HG03060 (cell line): ENCODE measurements at regions not wholly inside any gene's neighbourhood (a gene's known extent, or its start where the extent isn't known, plus 50 kb on each side); places are given as distances from the start of the nearest gene placed in this dataset.

ENCODE experiments used
- ATAC-seq: cut with Tn5 transposase; IDR thresholded peaks from one replicate; pipeline ENCODE4 v1.9.1; 2021; ENCODE audit warnings: low read depth, moderate number of reproducible peaks; ENCODE audit not compliant: unreplicated experiment

DNA sequence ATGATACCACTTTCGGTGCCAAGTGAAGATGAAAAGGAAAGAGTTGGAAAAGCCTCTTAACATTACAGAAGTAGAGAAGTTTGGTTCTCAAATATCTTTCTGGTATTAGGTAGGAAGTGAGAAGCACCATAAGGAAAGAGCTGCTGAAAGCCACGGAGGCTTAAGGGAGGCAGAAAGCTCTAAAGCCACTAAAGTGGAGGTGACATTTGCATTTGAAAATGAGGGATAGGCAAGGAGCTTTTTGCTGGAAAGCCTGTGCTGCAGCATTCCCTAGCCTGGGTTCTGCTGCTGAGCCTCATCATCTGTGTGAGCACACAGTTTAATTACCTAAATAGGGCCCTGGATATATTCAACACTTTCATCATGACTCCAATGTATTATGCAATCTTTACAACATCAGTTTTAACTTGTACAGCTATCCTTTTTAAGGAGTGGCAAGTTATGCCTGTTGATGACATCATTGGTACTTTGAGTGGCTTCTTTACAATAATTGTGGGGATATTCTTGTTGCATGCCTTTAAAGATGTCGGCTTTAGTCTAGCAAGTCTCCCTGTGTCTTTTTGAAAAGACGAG, 315.4 kb downstream of the RBM26 start:
- no peak for ATAC-seq

DNA sequence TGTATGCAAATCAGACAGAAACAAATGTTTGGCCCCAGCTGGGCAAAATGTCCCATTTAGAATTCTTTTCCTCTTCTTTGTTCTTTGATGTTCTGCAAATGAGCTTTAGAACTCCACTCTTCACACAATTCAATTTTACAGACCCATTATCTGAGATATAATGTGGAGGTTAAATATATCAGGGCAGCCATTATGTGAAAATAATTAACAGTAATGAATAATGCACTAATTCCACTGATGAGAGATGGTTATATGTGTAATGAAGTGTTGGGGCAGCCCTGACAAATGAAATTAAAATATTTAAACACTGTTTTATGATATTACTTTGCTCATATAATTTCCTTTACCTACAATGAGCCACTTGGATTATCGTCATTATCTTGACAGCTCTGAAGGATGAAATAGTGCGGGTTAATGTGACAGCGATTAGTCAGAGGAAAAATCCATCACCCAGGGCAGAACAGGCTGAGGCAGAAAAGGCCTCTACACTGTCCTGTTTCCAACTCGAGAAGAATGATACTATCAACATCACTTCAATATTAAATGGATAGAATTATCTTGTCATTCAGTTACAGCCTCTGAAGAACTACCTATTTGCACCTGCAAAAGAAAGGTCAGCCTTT, 321.1 kb downstream of the RBM26 start:
- no peak for ATAC-seq

DNA sequence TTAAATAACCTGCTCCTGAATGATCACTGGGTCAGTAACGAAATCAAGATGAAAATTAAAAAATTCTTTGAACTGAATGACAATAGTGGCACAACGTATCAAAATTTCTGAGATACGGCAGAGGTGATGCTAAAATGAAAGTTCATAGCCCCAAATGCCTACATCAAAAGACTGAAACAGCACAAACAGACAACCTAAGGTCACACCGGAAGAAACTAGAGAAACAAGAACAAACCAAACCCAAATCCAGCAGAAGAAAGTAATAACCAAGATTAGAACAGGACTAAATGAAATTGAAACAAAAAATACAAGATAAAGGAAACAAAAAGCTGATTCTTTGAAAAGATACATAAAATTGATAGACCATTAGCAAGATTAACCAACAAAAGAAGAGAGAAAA, 324.1 kb downstream of the RBM26 start:
- ATAC-seq = no peak

DNA sequence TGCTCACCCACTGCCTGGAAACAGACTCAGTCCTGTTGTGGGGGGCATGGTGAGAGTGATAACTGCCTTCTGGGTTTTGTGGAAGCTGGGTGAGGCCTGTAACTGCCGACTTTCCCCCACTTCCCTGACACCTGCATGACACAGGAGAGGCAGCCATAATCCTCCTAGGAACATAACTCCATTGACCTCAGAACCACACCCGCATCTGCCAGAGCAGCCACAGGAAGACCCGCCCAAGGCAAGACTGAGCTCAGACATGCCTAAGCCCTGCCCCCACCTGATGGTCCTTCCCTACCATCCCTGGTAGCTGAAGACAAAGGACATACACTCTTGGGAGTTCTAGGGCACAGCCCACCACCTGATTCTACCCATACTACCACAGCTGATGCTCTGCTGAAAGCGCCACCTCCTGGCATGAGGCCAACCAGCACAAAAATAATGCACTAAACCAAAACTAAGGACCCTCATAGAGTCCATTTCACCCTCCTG, 326.7 kb downstream of the RBM26 start:
- no peak for ATAC-seq

DNA sequence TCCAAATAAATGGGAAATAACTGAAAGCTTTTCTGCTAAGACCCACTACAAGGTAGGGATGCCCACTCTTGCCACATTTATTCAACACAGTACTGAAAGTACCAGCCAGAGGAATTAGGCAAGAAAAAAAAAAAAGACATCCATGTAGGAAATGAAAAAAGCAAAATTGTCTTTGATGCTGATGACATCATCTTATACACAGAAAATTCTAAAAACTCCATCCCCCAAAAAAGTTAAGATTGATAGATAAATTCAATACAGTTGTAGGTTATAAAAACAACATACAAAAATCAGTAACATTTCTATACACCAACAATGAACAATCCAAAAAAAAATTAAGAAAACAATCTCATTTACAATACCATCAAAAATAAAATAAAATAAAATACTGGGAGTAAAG, 330.4 kb downstream of the RBM26 start:
- ATAC-seq = no peak

DNA sequence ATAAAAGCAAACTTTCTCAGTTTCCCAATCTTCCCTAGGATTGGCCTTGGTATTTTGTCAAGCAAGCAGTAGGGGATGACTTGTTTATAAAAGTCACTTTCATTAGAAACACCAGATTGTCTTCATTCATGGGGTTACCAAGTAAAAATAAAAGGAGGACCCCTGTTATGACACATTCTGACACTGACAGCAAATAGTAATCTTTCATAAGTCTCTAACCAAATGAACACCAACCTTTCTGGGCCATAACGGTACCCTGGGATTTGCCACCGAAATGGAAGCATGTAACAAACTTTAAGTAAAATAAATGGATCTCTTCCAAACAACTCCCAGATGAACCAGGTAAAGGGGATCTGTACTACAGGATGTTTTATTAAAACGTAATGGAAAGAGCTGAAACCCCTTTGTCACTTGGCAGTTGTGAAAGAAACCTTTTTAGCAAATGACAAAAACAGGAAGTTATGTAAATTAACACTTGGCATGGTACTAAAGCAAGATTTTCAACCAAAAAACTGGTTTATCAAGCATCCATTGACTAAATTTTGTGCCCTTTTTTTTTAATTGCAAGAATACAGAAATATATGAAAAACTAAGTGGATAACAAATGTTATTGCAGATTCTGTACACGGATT, 335.6 kb downstream of the RBM26 start:
- no peak for ATAC-seq

DNA sequence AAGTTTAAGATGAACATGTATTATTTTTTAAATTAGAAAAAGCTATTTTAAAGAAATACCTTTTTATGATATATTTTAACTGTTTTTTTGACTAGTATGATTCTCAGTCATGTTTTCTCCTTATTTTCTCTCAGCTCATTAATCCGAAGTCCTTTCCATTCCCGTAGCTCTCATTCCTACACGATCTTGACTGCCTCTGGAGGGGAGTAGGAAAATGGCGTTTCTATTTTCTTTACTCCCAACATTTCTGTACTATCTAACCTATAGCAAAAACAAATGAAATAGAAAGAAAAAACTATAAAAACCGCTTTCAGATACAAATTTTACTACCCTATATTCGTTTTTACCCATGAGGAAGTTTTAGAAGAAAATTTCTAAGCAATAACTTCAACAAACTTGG, 343.8 kb downstream of the RBM26 start:
- ATAC-seq = no peak

DNA sequence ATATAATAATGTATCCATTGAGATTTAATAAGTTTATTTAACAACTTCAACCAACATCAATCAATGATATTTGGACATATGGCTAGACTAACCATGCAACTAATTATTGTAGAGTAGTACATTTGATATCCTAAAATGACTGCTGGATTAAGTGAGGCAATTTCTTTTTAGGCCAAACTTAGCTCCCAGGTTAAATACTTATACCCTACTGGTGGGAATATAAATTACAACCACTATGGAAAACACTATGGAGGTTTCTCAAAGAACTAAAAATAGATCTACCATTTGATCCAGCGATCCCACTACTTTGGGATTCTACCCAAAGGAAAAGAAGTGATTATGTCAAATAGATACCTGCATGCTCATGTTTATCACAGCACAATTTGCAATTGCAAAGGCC, 345.8 kb downstream of the RBM26 start:
- no peak for ATAC-seq

DNA sequence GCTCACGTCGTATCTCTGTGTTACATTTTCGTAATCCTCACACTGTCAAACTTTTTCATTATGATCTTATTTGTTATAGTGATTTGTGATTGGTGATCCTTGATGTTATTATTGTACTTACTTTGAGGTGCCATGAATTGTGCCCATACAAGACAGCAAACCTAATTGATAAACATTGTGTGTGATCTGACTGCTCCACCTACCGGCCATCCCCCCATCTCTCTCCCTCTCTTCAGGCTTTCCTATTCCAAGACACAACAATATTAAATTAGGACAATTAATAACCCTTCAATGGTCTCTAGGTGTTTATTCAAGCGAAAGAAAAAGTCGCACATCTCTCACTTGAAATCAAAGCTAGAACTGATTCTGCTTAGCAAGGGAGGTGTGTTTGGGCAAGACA, 349.3 kb downstream of the RBM26 start:
- no peak for ATAC-seq

DNA sequence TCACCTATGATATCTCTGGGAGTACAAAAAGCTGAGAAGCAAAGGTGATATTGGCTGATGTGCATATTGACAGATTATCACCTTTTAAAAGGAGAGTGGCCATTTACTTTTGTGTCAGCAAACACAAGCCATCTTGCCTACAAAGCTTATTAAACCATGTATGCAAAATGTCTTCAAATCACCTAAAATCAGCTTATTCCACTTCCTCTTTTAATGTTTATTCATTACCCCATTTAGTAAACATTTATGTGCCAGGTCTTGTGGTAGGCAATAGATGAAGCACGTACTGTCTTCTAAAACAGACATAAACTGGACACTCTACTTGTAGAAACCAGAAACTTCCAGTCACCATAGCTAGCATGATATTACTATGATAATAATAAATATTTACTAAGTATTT, 354.6 kb downstream of the RBM26 start:
- ATAC-seq = no peak

DNA sequence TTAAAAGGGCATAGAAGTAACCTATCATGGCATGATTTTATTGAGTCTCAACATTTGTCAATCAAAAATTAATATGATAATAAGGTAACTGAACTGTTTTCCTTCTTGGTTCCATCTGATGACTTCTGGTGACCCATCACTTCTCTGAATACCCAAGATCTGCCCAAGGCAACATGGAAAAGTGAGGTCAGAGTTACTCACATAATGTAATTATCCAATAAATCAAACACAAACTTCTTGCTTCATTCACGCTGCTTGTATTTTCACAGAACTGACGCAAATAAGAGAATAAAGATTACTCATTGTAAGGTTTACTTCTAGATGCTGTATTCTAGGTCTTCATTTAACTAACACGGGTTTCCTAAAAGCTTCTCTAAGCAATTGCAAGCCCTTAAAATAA, 361.6 kb downstream of the RBM26 start:
- ATAC-seq = no peak

DNA sequence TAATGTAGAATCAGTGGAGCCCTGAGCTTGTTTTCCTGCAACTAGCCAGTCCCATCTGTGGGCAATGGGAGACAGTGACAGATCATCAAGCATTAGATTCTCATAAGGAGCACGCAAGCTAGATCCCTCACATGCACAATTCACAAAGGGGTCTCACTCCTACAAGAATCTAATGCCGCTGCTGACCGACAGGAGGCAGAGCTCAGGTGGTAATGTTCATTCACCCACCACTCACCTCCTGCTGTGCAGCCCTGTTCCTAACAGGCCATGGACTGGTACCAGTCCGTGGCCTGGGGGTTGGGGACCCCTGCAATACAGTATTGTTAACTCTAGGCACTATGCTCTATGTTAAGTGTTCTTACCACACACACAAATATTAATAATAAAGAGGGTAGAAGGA, 362.8 kb downstream of the RBM26 start:
- ATAC-seq = no peak

DNA sequence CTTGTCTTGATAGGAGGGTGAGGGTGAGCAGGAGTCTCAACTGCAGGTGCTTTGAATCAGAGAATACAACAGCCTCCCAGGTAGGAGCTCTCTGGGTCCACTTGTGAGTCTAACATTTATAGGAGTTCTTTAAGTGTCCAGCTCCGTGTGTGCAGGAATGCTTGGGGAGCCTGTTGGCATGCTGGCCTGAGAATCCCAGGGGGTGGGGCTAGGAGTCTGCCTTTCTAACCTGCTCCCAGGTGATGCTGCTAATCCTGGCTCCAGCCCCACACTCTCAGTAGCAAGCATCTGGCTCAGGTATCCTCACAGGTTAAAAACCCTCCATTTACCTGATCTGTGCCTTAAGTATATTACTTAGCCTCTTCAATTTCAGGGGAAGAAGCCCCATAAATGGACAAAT, 368.9 kb downstream of the RBM26 start:
- no peak for ATAC-seq

DNA sequence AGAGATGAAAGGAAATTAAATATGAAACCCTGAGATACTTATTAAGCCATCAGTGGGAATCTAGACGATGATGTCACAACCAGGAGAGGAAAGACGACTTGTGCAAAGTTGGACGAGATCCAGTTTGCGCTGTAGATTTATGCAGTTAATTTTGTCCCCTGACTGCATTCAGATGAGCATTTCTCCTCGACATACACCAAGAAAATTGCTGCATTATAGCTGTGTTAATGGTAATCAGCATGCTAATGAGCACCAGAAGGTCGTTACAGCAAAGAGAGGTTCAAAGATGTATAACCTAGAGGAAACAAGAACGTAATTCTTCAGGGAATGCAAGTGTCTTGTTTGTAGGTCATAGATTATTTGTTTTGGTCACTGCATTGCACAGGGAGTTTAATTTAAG, 371.7 kb downstream of the RBM26 start:
- no peak for ATAC-seq

DNA sequence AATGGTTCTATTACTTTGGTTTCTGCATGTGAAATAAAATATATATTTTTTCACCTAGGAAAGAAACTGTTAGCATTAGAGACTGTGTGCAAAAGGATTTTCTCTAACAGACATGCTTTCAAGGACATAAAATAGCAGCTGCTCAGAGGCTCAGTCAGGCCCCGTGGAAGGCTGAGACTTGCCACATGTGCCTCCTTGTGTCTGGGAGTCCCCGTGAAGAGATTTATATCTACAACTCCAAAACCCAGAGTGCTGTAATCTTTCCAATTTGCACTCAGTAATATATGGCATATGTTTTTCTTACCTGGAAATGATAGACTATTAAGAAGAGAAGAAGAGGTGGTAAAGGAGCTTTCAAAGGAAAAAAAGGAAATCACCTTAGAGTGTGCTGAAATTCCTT, 371.6 kb upstream of the OBI1 start:
- ATAC-seq = no peak

DNA sequence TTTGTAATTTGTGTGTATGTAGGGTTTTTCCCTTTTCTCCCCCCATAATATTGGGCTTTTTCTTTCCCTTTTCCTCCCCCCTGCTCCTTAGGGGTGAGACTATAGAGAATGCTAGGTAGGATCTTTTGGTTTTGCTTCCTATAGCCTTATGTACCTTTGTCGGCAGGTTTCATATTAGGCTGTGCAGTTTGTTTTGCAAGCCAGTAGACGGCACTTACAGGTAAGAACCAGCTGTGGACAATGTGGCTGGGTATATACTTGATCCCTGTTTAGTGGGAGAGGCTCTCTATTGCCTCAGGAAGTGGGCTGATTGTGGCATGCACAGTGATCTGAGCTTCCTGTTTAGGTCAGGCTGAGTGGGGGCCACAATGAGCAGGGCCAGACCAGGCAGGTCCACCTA, 359.2 kb upstream of the OBI1 start:
- ATAC-seq = no peak

DNA sequence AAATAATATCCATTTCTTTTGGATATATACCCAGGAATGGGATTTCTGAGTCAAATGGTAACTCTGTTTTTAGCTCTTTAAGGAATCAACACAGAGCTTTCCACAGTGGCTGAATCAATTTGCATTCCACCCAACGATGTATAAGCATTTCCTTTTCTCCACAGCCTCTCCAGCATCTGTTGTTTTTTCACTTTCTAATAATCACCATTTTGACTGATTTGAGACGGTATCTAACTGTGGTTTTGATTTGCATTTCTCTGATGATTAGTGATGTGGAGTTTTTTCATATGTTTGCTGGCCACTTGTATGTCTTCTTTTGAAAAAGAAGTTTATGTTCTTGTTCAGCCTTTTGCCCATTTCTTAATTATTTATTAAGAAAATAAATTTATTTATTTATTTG, 352.2 kb upstream of the OBI1 start:
- no peak for ATAC-seq

DNA sequence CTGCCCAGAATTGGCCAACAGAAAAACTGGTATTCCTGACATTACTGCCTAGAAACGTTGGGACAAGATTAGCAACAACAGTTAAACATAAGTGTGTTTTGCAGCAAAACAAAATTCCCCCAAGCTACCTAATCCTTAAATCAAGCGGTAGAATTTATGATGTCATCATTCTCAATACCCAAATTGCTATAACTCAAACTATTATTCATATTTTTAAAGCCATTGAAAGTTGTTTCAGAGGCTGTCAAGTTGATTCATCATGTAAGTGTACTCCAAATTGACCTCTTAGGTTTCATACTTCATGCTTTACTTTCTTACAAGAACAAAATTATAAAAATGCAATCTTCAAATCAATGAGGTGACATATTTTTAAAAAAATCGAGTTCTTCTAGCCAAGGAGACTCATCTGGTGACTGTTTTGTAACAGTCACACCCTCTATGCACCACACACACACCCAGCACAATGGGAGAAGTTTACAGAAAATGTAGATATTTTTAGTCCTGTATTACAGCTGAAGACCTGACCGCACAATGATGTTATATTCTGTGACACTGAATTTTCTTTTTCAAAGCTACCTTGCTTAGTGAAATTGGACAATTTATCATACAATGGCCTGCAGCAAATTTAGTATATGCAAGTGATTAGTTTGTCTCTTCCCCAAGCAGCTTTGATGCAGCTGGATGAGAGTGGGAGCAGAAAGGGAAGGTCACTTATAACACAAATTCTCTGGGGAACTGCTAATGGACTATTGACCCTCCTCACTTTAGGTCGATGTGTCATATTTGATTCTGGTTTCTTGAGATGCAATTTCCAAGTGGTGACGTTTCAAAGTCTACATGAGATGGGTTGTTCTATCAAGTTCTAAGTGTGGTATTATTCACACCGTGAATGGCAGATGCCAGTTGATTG, 345.3 kb upstream of the OBI1 start:
- no peak for ATAC-seq

DNA sequence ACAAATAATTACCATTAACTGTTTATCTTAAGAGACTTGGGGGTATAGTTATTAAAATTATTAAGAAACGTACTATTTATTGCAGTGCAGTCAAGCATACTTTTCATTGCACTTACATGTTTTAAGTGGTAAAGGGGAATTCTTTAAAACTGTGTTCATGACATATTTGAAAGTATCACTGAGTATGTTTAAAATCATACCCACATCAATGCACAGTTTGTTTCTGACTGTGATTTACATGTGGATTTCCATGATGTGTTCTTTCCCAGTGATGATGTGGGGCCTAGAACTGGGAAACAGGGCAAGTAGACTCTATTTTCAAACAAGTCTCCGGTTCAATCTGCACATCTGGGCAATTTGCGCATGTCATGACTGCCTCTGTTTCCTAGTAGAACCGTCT, 340.5 kb upstream of the OBI1 start:
- no peak for ATAC-seq

DNA sequence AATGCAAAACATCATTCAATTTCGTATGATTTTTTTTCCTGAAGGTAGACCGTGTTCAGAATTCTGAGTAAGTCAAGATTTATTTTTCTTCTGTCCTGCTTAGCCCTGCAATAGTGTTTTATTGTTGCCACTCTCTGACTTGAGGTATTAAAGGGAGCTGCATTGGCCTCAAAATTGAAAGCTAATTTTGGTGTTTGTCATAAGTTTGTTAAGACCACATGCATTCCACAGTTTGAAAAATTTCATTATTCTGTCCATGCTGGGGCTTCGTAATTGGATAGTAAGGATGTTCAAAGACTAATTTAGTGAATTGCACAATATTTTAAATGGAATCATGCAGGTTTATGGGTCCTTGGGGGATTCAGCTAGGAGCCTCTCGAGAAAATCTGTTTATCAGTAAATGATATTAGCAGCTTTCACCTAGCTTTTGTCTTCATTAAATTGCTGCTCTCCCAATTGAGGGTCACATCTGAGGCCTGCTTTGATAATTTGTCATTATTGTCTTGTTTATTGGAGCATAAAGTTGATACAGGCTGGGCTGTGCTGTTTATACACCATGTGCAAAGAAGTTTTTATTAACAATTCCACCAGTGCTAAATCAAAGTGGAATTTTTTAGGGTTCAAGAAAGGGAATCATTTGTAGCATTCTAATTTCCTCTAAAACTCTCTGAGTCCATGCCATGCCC, 339.8 kb upstream of the OBI1 start:
- ATAC-seq = no peak
